Cardiac septum (tissue), 1 donor: ENCODE measurements at regions not wholly inside any gene's neighbourhood (a gene's known extent, or its start where the extent isn't known, plus 50 kb on each side); places are given as distances from the start of the nearest gene placed in this dataset.
A peak's percentile ranks its signal among the peaks of the same experiment; 100 is the strongest.
"Not testable (repeated sequence)": the region's sequence is repeated elsewhere in the genome, so short reads cannot be mapped to it uniquely, and the experiment has no call there.

Source experiments
- DNase-seq: peaks from one replicate; pipeline ENCODE4 v3.0.0-alpha.2; 2020; ENCODE audit warnings: low spot score
- intact Hi-C: fragments of 100-400 bp; cut with DNase I; formaldehyde crosslinking; loops from one replicate; pipeline ENCODE4 v1.14.0; 2022
- donor health status: DM: no; HTN: no; CAD: no.

- DNase-seq, result no peak
- intact Hi-C loops, result no loop called here
These were observed 104.9 kb upstream of the FOXA2 start for GRCh38 chr20:22689266-22689665.

DNA sequence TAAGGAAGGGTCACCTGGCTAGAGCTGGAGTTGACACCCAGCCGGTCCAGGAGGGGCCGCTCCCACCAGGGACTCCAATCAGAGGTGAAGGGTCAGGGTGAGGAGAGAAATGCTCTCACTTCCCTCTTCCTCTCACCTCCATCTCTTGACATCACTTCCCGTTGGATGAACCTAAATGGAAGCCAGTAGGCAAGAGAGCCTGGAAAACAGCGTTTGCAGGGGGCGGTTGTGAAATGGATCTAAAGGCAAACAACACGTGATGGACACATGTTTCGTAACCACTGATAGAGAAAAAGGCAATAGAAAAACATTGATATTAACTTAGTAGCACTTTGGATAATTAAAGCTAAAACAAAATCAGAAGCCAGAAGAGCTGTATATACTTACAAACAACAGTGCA, 105.6 kb upstream of the FOXA2 start:
- no peak for DNase-seq
- intact Hi-C loops, result loop anchor here (2.0 to 10.0 kb wide), 4 partner anchors 175 to 651 kb away; no protein-coding TSS in a partner anchor

- intact Hi-C loops, result loop anchor here (2.0 to 10.0 kb wide), 4 partner anchors 174 to 650 kb away; no protein-coding TSS in a partner anchor
- no peak for DNase-seq
These were observed 106.3 kb upstream of the FOXA2 start for GRCh38 chr20:22690616-22691179.

DNA sequence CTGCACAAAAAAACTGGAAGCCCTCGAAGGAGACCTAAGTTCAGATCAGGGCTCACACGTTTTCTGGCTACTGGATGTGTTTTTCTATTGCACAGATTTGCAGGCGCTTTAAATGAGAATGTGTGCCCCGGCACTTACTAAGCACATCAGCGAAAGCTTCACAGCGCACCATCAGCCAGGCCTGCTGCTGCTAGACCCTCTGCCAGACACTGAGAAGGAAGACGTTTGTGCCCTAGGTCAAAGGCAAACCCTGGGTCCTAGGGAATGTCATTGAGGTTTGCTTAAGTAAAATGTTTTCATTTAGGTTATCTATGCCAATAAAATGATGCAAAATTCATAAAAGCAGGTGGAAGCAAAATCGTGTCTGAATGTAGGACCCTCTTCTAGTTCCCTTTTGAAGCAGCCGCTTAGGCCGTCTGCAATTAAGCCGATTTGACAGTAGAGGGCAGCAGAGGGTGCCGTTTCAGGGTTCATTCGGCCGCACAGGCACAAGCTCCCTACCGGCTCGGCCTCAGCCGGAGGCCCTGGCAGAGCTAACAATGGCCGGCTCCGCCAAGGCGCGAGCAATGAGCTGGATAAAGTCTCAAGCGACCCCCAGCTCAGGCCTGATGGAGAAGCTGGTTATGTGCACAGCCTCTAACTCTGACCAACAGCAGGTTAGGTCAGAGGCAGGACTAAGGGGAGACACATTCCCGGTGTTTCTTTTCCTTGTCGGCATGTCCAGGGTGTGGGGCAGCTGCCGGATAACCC, 107.2 kb upstream of the FOXA2 start:
- intact Hi-C loops, result loop anchor here (1.0 to 10.0 kb wide), 5 partner anchors 173 to 649 kb away; no protein-coding TSS in a partner anchor

GRCh38 chr20:22692119-22692475, 107.7 kb upstream of the FOXA2 start:
- no peak for DNase-seq
- intact Hi-C loops, result loop anchor here (1.0 to 10.0 kb wide), 3 partner anchors 173 to 543 kb away; no protein-coding TSS in a partner anchor

More for the DNA sequence above, 107.2 kb upstream of the FOXA2 start:
- DNase-seq, result peak; percentile 91

DNA sequence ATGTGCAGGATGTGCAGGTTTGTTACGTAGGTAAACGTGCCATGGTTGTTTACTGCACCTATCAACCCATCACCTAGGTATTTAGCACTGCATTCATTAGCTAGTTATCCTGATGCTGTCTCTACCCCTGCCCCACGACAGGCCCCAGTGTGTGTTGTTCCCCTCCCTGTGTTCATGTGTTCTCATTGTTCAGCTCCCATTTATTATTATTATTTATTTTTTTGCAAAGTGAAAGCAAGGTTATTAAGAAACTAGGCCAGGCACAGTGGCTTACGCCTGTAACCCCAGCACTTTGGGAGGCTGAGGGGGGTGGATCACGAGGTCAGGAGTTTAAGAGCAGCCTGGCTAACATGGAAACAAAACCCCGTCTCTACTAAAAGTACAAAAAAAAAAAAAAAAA, 108.2 kb upstream of the FOXA2 start:
- not testable (repeated sequence) for DNase-seq
- intact Hi-C loops, result loop anchor here (1.0 to 10.0 kb wide), 3 partner anchors 172 to 543 kb away; no protein-coding TSS in a partner anchor

GRCh38 chr20:22696759-22697158, 112.4 kb upstream of the FOXA2 start:
- intact Hi-C loops, result loop anchor here (10.0 kb wide), 1 partner anchor 168 kb away; no protein-coding TSS in a partner anchor
- no peak for DNase-seq

DNA sequence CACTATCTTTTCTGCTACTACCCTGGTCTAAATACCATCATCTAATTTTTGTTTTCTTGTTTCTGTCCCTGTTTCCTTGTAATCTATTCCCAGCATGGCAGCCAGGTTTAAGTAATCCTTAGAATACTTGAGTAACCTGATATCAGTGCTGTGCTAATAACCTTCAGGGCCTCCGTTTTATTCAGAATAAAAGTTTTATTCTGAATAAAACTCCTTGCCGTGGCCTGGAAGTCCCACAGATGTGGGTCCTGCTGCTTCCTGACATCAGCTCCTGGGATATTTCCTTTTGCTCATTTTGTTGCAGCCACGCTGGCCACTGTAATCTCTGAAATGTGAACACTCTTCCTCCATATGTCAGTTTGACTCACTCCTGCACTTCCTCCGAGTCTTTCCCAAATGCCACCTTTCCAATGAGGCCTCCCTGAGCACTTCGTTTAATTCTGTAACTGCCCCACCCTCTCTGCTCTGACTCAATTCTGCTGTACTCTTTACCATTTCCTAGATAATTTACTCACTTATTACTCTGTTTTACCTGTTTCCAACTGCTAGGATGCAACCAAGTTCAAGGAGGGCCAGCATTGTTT, 114.0 kb upstream of the FOXA2 start:
- intact Hi-C loops, result loop anchor here (10.0 kb wide), 1 partner anchor 166 kb away; no protein-coding TSS in a partner anchor
- DNase-seq, result no peak

- no peak for DNase-seq
- intact Hi-C loops, result loop anchor here (10.0 kb wide), 1 partner anchor 165 kb away; no protein-coding TSS in a partner anchor
These were observed 115.0 kb upstream of the FOXA2 start for GRCh38 chr20:22699396-22699795.

GRCh38 chr20:22700367-22700766, 116.0 kb upstream of the FOXA2 start:
- intact Hi-C loops, result no loop called here
- no peak for DNase-seq

DNA sequence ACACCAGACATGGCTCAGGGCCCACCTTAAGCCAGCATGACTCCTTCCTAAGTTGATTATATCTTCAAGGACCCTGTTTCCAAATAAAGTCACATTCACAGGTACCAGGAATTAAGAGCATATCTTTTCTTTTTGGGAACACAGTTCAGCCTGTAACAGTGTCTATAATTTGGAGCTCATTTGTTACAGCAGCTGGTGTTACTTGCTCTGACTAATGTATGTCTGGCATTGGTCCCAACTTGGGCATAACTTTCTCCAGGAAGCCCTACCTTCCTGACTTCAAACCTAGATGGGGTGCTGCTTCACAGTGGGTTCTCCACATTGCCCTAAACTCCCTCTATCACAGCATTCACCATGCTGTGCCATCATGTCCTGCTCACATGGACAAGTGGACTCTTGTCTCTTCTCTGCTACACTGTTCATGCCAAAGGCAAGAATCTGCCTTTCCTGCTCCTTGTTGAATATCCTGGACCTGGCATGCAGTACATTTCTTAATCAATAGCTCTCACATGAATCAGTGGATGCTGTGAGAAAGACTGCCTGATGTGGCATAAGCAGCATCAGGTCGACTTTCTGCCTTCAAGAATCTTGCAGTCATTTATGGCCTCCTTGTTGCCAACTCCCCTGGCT, 117.4 kb upstream of the FOXA2 start:
- intact Hi-C loops, result no loop called here
- DNase-seq, result no peak

- no peak for DNase-seq
- intact Hi-C loops, result no loop called here
These were observed 119.5 kb upstream of the FOXA2 start for GRCh38 chr20:22703843-22704242.

- intact Hi-C loops, result no loop called here
- no peak for DNase-seq
These were observed 127.8 kb upstream of the FOXA2 start for GRCh38 chr20:22711971-22712755.

GRCh38 chr20:22716821-22717351, 132.5 kb upstream of the FOXA2 start:
- no peak for DNase-seq
- intact Hi-C loops, result loop anchor here (5.0 kb wide), 1 partner anchor 145 kb away; no protein-coding TSS in a partner anchor

- intact Hi-C loops, result loop anchor here (5.0 kb wide), 1 partner anchor 145 kb away; no protein-coding TSS in a partner anchor
- DNase-seq, result no peak
These were observed 133.1 kb upstream of the FOXA2 start for GRCh38 chr20:22717466-22717865.

GRCh38 chr20:22719167-22719591, 134.8 kb upstream of the FOXA2 start:
- intact Hi-C loops, result loop anchor here (5.0 kb wide), 1 partner anchor 143 kb away; no protein-coding TSS in a partner anchor
- no peak for DNase-seq

GRCh38 chr20:22720206-22720605, 135.8 kb upstream of the FOXA2 start:
- intact Hi-C loops, result no loop called here

GRCh38 chr20:22722811-22723210, 138.4 kb upstream of the FOXA2 start:
- intact Hi-C loops, result no loop called here
- DNase-seq, result no peak

More at GRCh38 chr20:22720206-22720605, 135.8 kb upstream of the FOXA2 start:
- no peak for DNase-seq

DNA sequence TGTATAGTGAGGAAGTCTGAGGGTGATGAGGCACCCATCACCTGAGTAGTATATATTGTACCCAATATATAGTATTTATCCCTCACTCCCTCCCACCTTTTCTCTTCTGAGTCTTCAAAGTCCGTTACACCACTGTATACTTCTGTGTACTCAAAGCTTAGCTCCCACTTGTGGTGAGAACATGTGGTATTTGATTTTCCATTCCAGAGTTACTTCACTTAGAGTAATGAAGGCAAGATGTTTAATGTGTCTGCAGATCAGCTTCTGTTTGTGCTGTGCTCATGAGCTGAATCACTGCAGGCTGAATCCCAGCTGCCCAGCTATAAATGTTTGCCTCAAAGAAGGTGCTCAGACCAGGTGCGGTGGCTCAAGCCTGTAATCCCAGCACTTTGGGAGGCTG, 139.3 kb upstream of the FOXA2 start:
- DNase-seq, result no peak
- intact Hi-C loops, result no loop called here
